HepG2 (cell line): ENCODE measurements at regions not wholly inside any gene's neighbourhood (a gene's known extent, or its start where the extent isn't known, plus 50 kb on each side); places are given as distances from the start of the nearest gene placed in this dataset.

Experiments used
- ATAC-seq: fragments of 200-7000 bp; cut with Tn5 transposase; 3 replicates; pipeline ENCODE4 v1.9.1; 2020; ENCODE audit warnings: mild to moderate bottlenecking, moderate library complexity
- BruUV-seq: library from RNA; stranded (reverse); fragments of 400-500 nt; replicated peaks from 2 replicates; lab custom pipeline; 2021; lab: Mats Ljungman, UMichigan
- CTCF ChIA-PET: fragments of 300-600 bp; formaldehyde crosslinking; extraction: SDS; loops from one replicate; lab custom pipeline; 2021; ENCODE audit warnings: low total read pairs, inconsistent platforms, low intra/inter-chr PET ratio; lab: Yijun Ruan, JAX
- POLR2A ChIA-PET: fragments of 350-600 bp; sonication (Branson Sonifier 250); formaldehyde crosslinking; loops from one replicate; lab custom pipeline; 2020; ENCODE audit warnings: antibody characterized with exemption, inconsistent platforms; lab: Yijun Ruan, JAX
- DNase-seq: peaks from one replicate; pipeline ENCODE4 v3.0.0-alpha.2; 2015; ENCODE audit warnings: low spot score
- FAIRE-seq: peaks from 3 replicates; lab custom pipeline; 2011; peaks lifted over from hg19 to GRCh38; lab: Jason Lieb, UNC
- H2AFZ ChIP-seq: one replicate; pipeline ENCODE4 v1.6.1; 2011; ENCODE audit warnings: low read length, inconsistent platforms
- H3K27ac ChIP-seq: fragments of 300-600 bp; 3 replicates; pipeline ENCODE4 v1.8.0; 2011; ENCODE audit warnings: mixed run types, mild to moderate bottlenecking, mixed read lengths, low read length, inconsistent platforms; ENCODE audit not compliant: insufficient read depth; ENCODE audit errors: extremely low read length
- H3K27me3 ChIP-seq, 2 experiments: fragments of 200-600 bp in 1 of 2; 2 replicates in 1 of 2; 3 replicates in 1 of 2; pipeline versions ENCODE4 v1.6.0 to v1.8.0; 2011; ENCODE audit warnings: low read length in 2 of 2, mild to moderate bottlenecking in 2 of 2, moderate library complexity in 2 of 2, inconsistent platforms in 1 of 2; ENCODE audit not compliant: insufficient read depth in 2 of 2, control insufficient read depth in 1 of 2
- H3K36me3 ChIP-seq, 2 experiments: fragments of 200-600 bp in 1 of 2; replicated peaks in 1 of 2; 2 replicates in 1 of 2; 3 replicates in 1 of 2; pipeline versions ENCODE4 v1.5.1 to v1.8.0; 2011; ENCODE audit warnings: low read length in 2 of 2, inconsistent platforms in 1 of 2; ENCODE audit not compliant: insufficient read depth in 2 of 2, control insufficient read depth in 1 of 2
- H3K4me1 ChIP-seq: 2 replicates; pipeline ENCODE4 v1.5.1; 2012; ENCODE audit warnings: low read length, inconsistent platforms; ENCODE audit not compliant: insufficient read depth
- H3K4me2 ChIP-seq: 2 replicates; pipeline ENCODE4 v1.6.0; 2011; ENCODE audit warnings: low read depth, low read length, inconsistent platforms
- H3K4me3 ChIP-seq, 3 experiments: fragments of 200-600 bp in 1 of 3; sonication (generic), shearing (Covaris generic) in 1 of 3; replicated peaks in 1 of 3; 2 replicates each; pipeline ENCODE4 v1.5.1; 2011 to 2016; ENCODE audit warnings: low read length in 3 of 3, inconsistent platforms in 2 of 3, low read depth in 2 of 3, mild to moderate bottlenecking in 2 of 3, control low read depth in 1 of 3, mixed read lengths in 1 of 3; ENCODE audit not compliant: insufficient read depth in 1 of 3
- H3K79me2 ChIP-seq: one replicate; pipeline ENCODE4 v1.6.1; 2011; ENCODE audit warnings: low read length, inconsistent platforms; ENCODE audit not compliant: insufficient read depth
- H3K9ac ChIP-seq: 2 replicates; pipeline ENCODE4 v1.6.0; 2011; ENCODE audit warnings: mild to moderate bottlenecking, low read depth, low read length, inconsistent platforms; ENCODE audit not compliant: insufficient read depth
- H3K9me3 ChIP-seq: 2 replicates; pipeline ENCODE4 v1.5.1; 2012; ENCODE audit warnings: mild to moderate bottlenecking, low read length
- H4K20me1 ChIP-seq: 2 replicates; pipeline ENCODE4 v1.6.0; 2011; ENCODE audit warnings: inconsistent platforms, mild to moderate bottlenecking, low read length, moderate library complexity; ENCODE audit not compliant: insufficient read depth
- ATM ChIP-seq: fragments of 450-650 bp; IDR thresholded peaks from 2 replicates; pipeline ENCODE4 v1.7.1; 2017; ENCODE audit warnings: mild to moderate bottlenecking, borderline replicate concordance
- DZIP1 ChIP-seq: sonication (generic); formaldehyde crosslinking; IDR thresholded peaks from 2 replicates; pipeline ENCODE4 v1.5.0; 2020; ENCODE audit warnings: mild to moderate bottlenecking, missing genetic modification reagents
- HNF1B ChIP-seq: sonication (generic); formaldehyde crosslinking; IDR thresholded peaks from 2 replicates; pipeline ENCODE4 v1.5.1; 2020; ENCODE audit warnings: mild to moderate bottlenecking, moderate library complexity, missing genetic modification reagents
- HNRNPH1 ChIP-seq: fragments of 200-400 bp; formaldehyde crosslinking; optimal IDR thresholded peaks from 2 replicates; pipeline ENCODE3; 2017; ENCODE audit warnings: mild to moderate bottlenecking, low read depth, low read length
- HNRNPK ChIP-seq: fragments of 200-400 bp; formaldehyde crosslinking; IDR thresholded peaks from 2 replicates; pipeline ENCODE4 v1.6.1; 2018; ENCODE audit warnings: low read length, low read depth, moderate library complexity, mild to moderate bottlenecking; ENCODE audit not compliant: poor library complexity, severe bottlenecking
- HOMEZ ChIP-seq: IDR thresholded peaks from 2 replicates; pipeline ENCODE4 v1.6.1; 2016; ENCODE audit warnings: low read depth
- HOXA7 ChIP-seq: sonication (generic); formaldehyde crosslinking; IDR thresholded peaks from 2 replicates; pipeline ENCODE4 v1.8.1; 2022; ENCODE audit warnings: mild to moderate bottlenecking, missing genetic modification reagents, moderate library complexity
- NFYB ChIP-seq: sonication (generic); formaldehyde crosslinking; IDR thresholded peaks from 2 replicates; pipeline ENCODE4 v1.4.0; 2020; ENCODE audit warnings: missing genetic modification reagents
- PATZ1 ChIP-seq: sonication (generic); formaldehyde crosslinking; IDR thresholded peaks from 2 replicates; pipeline ENCODE4 v1.4.0; 2020; ENCODE audit warnings: missing genetic modification reagents
- RFX1 ChIP-seq: fragments of 450-650 bp; IDR thresholded peaks from 2 replicates; pipeline ENCODE4 v1.6.1; 2017
- SMAD3 ChIP-seq: sonication (generic); formaldehyde crosslinking; IDR thresholded peaks from 2 replicates; pipeline ENCODE4 v1.4.0; 2020; ENCODE audit warnings: missing genetic modification reagents
- SP2 ChIP-seq: sonication (generic); formaldehyde crosslinking; IDR thresholded peaks from 2 replicates; pipeline ENCODE4 v1.5.1; 2020; ENCODE audit warnings: mild to moderate bottlenecking, missing genetic modification reagents
- SRSF4 ChIP-seq: fragments of 200-400 bp; formaldehyde crosslinking; IDR thresholded peaks from one replicate; pipeline ENCODE4 v1.6.1; 2018; ENCODE audit warnings: mild to moderate bottlenecking, low read depth, low read length, moderate library complexity; ENCODE audit not compliant: poor library complexity, severe bottlenecking
- TARDBP ChIP-seq: sonication (generic); formaldehyde crosslinking; IDR thresholded peaks from 2 replicates; pipeline ENCODE4 v1.8.0; 2022; ENCODE audit warnings: mild to moderate bottlenecking, missing genetic modification reagents
- TP53 ChIP-seq: sonication (generic); formaldehyde crosslinking; conservative IDR thresholded peaks from 2 replicates; pipeline ENCODE4 v1.4.0; 2020; ENCODE audit warnings: missing genetic modification reagents
- ZFP36L1 ChIP-seq: sonication (generic); formaldehyde crosslinking; IDR thresholded peaks from 2 replicates; pipeline ENCODE4 v1.8.0; 2022; ENCODE audit warnings: mild to moderate bottlenecking, missing genetic modification reagents, moderate library complexity
- ZNF101 ChIP-seq: sonication (generic); formaldehyde crosslinking; IDR thresholded peaks from 2 replicates; pipeline ENCODE4 v1.4.0; 2020; ENCODE audit warnings: mild to moderate bottlenecking, low read depth, missing genetic modification reagents, borderline replicate concordance
- ZNF264 ChIP-seq: sonication (generic); formaldehyde crosslinking; IDR thresholded peaks from 2 replicates; pipeline ENCODE4 v1.4.0; 2020; ENCODE audit warnings: missing genetic modification reagents
- ZNF883 ChIP-seq: sonication (generic); formaldehyde crosslinking; IDR thresholded peaks from 2 replicates; pipeline ENCODE4 v1.5.1; 2020; ENCODE audit warnings: mild to moderate bottlenecking, missing genetic modification reagents; ENCODE audit errors: not compliant biosample characterization
- WGBS: methylation state at CpG from one replicate; pipeline ENCODE4 v1.1.6; 2017; ENCODE audit warnings: low lambda C conversion rate; 5-methylcytosine and 5-hydroxymethylcytosine counted together
- in situ Hi-C: cut with HindIII; loops from 2 replicates; pipeline ENCODE4 v1.10.0; 2017; ENCODE audit warnings: low pct_unique_long_range_greater_than_20kb; ENCODE audit not compliant: extremely low pct_ligation_motif_present
- intact Hi-C: fragments of 100-400 bp; cut with micrococcal nuclease; formaldehyde crosslinking; loops from one replicate; pipeline ENCODE4 v1.10.0; 2022; ENCODE audit not compliant: unreplicated experiment

- H2AFZ ChIP-seq, result no peak overlapping the region
- POLR2A ChIA-PET, result no interaction called here
Observed at GRCh38 chr13:73433890-73434289, 375.1 kb downstream of the KLF5 start.

More at GRCh38 chr13:73433890-73434289, 375.1 kb downstream of the KLF5 start:
- no peak overlapping the region for H3K9ac ChIP-seq
- WGBS, result 6% methylated on average over 2 of the region's 2 CpGs
- no peak for FAIRE-seq
- H3K27ac ChIP-seq, result no peak overlapping the region
- H3K4me1 ChIP-seq, result no peaks in the 10 kb centered on the region
- no peaks in the 10 kb centered on the region for H3K79me2 ChIP-seq
- H3K36me3 ChIP-seq, result no peaks in the 10 kb centered on the region
- DNase-seq, result no peak
- ATAC-seq, result no peak
- intact Hi-C loops (no loop called here), in situ Hi-C loops (no loop called here)
- peaks cover 18% of the 10 kb centered on the region; the same call in 1 of the 2 replicates for H3K9me3 ChIP-seq
- H3K4me2 ChIP-seq, result no peak overlapping the region
- TF ChIP-seq SRSF4 (no peak), TARDBP (CRISPR knock-in tag) (no peak), TP53 (CRISPR knock-in tag) (no peak), ZNF264 (CRISPR knock-in tag) (no peak), NFYB (CRISPR knock-in tag) (no peak), SP2 (CRISPR knock-in tag) (no peak), HNRNPK (no peak), HNRNPH1 (no peak), SMAD3 (no peak), HOMEZ (no peak), PATZ1 (no peak), HOXA7 (CRISPR knock-in tag) (no peak), ZFP36L1 (CRISPR knock-in tag) (no peak), ZNF101 (CRISPR knock-in tag) (no peak), HNF1B (CRISPR knock-in tag) (no peak), ZNF883 (CRISPR knock-in tag) (no peak), RFX1 (no peak), DZIP1 (CRISPR knock-in tag) (no peak), ATM (no peak)
- CTCF ChIA-PET, result no interaction called here
- H4K20me1 ChIP-seq, result no peaks in the 10 kb centered on the region
- no peaks in the 10 kb centered on the region for H3K27me3 ChIP-seq
- H3K4me3 ChIP-seq, result no peak overlapping the region
- BruUV-seq, result no TSS peak
